Right lobe of liver (tissue), 4 donors: ENCODE measurements at regions not wholly inside any gene's neighbourhood (a gene's known extent, or its start where the extent isn't known, plus 50 kb on each side); places are given as distances from the start of the nearest gene placed in this dataset.

Experiments
- CTCF ChIP-seq, 4 donors: fragments of 200-600 bp in 3 of 4; fragments of 450-650 bp in 1 of 4; IDR thresholded peaks; one replicate each; pipeline versions ENCODE4 v1.5.1 to v1.8.0; 2016 to 2022; ENCODE audit warnings: antibody characterized with exemption in 4 of 4, mild to moderate bottlenecking in 2 of 4
- POLR2A ChIP-seq: fragments of 450-650 bp; IDR thresholded peaks from one replicate; pipeline ENCODE4 v1.6.1; 2017; ENCODE audit warnings: antibody characterized with exemption, mild to moderate bottlenecking
- donor health status: DM: no; HTN: no; CAD: no.
- donor health status: DM: no; HTN: no; CAD: no.
- donor health status: DM: no; HTN: yes; CAD: no.

- TF ChIP-seq CTCF (IDR thresholded peaks at IDR 0.05) (no peak), POLR2A (no peak)
Observed at GRCh38 chr3:11090551-11090950, 63.7 kb upstream of the HRH1 start.
